ENCODE measurements at regions not wholly inside any gene's neighbourhood (a gene's known extent, or its start where the extent isn't known, plus 50 kb on each side); places are given as distances from the start of the nearest gene placed in this dataset.

- no peak for TF ChIP-seq CTCF (IDR thresholded peaks at IDR 0.05; ENCODE audit: poor library complexity, severe bottlenecking)
- TF ChIP-seq EZH2 (IDR thresholded peaks at IDR 0.05; ENCODE audit: borderline replicate concordance, insufficient read depth, low read length, poor library complexity, severe bottlenecking) = no peak
- TF ChIP-seq RAD21 (conservative IDR thresholded peaks at IDR 0.05) = no peak
- TF ChIP-seq MXI1 (conservative IDR thresholded peaks at IDR 0.05; ENCODE audit: poor library complexity, severe bottlenecking) = no peak
- no peak for TF ChIP-seq POLR2AphosphoS5 (IDR thresholded peaks at IDR 0.05)
- no peak for TF ChIP-seq TAF1 (IDR thresholded peaks at IDR 0.05; ENCODE audit: low read depth)
- TF ChIP-seq REST (IDR thresholded peaks at IDR 0.05; ENCODE audit: borderline replicate concordance) = no peak
Measured at GRCh38 chr9:126126807-126127206, 199.8 kb upstream of the MVB12B start.
